NCI-H69 (cell line): ENCODE measurements at regions not wholly inside any gene's neighbourhood (a gene's known extent, or its start where the extent isn't known, plus 50 kb on each side); places are given as distances from the start of the nearest gene placed in this dataset.
A peak's percentile ranks its signal among the peaks of the same experiment; 100 is the strongest.

Experiments
- DNase-seq: peaks from one replicate; lab custom pipeline; 2025; lab: John Stamatoyannopoulos, UW

GRCh38 chr4:156401371-156401770 lies 447.7 kb upstream of the CTSO start:
- DNase-seq, result no peak

GRCh38 chr4:156396534-156396933 lies 442.9 kb upstream of the CTSO start:
- no peak for DNase-seq

GRCh38 chr4:156391325-156391653 lies 437.6 kb upstream of the CTSO start:
- no peak for DNase-seq

GRCh38 chr4:156390599-156391324 lies 437.1 kb upstream of the CTSO start:
- no peak for DNase-seq

- DNase-seq, result no peak
Observed at GRCh38 chr4:156388826-156389225, 435.2 kb upstream of the CTSO start.

GRCh38 chr4:156378033-156378665 lies 424.5 kb upstream of the CTSO start:
- DNase-seq, result no peak

- no peak for DNase-seq
Observed at GRCh38 chr4:156377036-156377710, 423.5 kb upstream of the CTSO start.

GRCh38 chr4:156374894-156375293 lies 421.2 kb upstream of the CTSO start:
- DNase-seq, result no peak

- DNase-seq, result no peak
Observed at GRCh38 chr4:156374069-156374468, 420.4 kb upstream of the CTSO start.

- DNase-seq, result peak; percentile 1
Observed at GRCh38 chr4:156367502-156367901, 413.8 kb upstream of the CTSO start.

- no peak for DNase-seq
Observed at GRCh38 chr4:156362581-156362980, 408.9 kb upstream of the CTSO start.

GRCh38 chr4:156347412-156348075 lies 393.9 kb upstream of the CTSO start:
- no peak for DNase-seq

- DNase-seq, result no peak
Observed at GRCh38 chr4:156346959-156347385, 393.3 kb upstream of the CTSO start.

GRCh38 chr4:156344397-156344796 lies 390.7 kb upstream of the CTSO start:
- no peak for DNase-seq

- no peak for DNase-seq
Observed at GRCh38 chr4:156336511-156336910, 382.8 kb upstream of the CTSO start.

GRCh38 chr4:156335721-156336120 lies 382.1 kb upstream of the CTSO start:
- no peak for DNase-seq

- no peak for DNase-seq
Observed at GRCh38 chr4:156330436-156331031, 376.9 kb upstream of the CTSO start.

GRCh38 chr4:156329779-156330178 lies 376.1 kb upstream of the CTSO start:
- DNase-seq, result no peak

- no peak for DNase-seq
Observed at GRCh38 chr4:156328882-156329281, 375.2 kb upstream of the CTSO start.

- no peak for DNase-seq
Observed at GRCh38 chr4:156326246-156326645, 372.6 kb upstream of the CTSO start.

- DNase-seq, result no peak
Observed at GRCh38 chr4:156322592-156322991, 368.9 kb upstream of the CTSO start.

GRCh38 chr4:156321203-156321602 lies 367.5 kb upstream of the CTSO start:
- no peak for DNase-seq
